ENCODE measurements at regions not wholly inside any gene's neighbourhood (a gene's known extent, or its start where the extent isn't known, plus 50 kb on each side); places are given as distances from the start of the nearest gene placed in this dataset.

GRCh38 chr7:97623333-97623732, 108.6 kb upstream of the TAC1 start:
- TF ChIP-seq, protein P1, sequence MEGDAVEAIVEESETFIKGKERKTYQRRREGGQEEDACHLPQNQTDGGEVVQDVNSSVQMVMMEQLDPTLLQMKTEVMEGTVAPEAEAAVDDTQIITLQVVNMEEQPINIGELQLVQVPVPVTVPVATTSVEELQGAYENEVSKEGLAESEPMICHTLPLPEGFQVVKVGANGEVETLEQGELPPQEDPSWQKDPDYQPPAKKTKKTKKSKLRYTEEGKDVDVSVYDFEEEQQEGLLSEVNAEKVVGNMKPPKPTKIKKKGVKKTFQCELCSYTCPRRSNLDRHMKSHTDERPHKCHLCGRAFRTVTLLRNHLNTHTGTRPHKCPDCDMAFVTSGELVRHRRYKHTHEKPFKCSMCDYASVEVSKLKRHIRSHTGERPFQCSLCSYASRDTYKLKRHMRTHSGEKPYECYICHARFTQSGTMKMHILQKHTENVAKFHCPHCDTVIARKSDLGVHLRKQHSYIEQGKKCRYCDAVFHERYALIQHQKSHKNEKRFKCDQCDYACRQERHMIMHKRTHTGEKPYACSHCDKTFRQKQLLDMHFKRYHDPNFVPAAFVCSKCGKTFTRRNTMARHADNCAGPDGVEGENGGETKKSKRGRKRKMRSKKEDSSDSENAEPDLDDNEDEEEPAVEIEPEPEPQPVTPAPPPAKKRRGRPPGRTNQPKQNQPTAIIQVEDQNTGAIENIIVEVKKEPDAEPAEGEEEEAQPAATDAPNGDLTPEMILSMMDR (IDR thresholded peaks at IDR 0.05) = no peak
- no peak for TF ChIP-seq POLR2A (IDR thresholded peaks at IDR 0.05)

All from Peyer's patch (tissue), 4 donors.